ENCODE measurements at regions not wholly inside any gene's neighbourhood (a gene's known extent, or its start where the extent isn't known, plus 50 kb on each side); places are given as distances from the start of the nearest gene placed in this dataset.

GRCh38 chr10:124242791-124243190 lies 149.4 kb upstream of the CHST15 start:
- ChIA-PET CTCF (no interaction called here), POLR2A (no interaction called here)
- no peaks in the 10 kb centered on the region for H3K9me3 ChIP-seq (ENCODE audit: control insufficient read depth, insufficient read depth, low read depth, low read length)
- no peak overlapping the region for H3K4me3 ChIP-seq (ENCODE audit: low read depth, low read length)
- no peaks in the 10 kb centered on the region; the same call in 1 of the 2 replicates for H3K4me1 ChIP-seq (ENCODE audit: control insufficient read depth, insufficient read depth, low read length)
- no peaks in the 10 kb centered on the region for H3K36me3 ChIP-seq (ENCODE audit: control insufficient read depth in 2 of 2, insufficient read depth in 1 of 2, low read length in 2 of 2)
- TF ChIP-seq ZNF639 (tag by site-specific recombination; IDR thresholded peaks at IDR 0.05) (no peak), GLI2 (tag by site-specific recombination; IDR thresholded peaks at IDR 0.05; ENCODE audit: borderline replicate concordance, low read depth) (no peak), ZFP37 (tag by site-specific recombination; IDR thresholded peaks at IDR 0.05) (no peak), ZNF513 (tag by site-specific recombination; IDR thresholded peaks at IDR 0.05) (no peak), ZNF292 (tag by site-specific recombination; IDR thresholded peaks at IDR 0.05; ENCODE audit: borderline replicate concordance, low read depth) (no peak), PRDM4 (tag by site-specific recombination; IDR thresholded peaks at IDR 0.05) (no peak), ZNF391 (tag by site-specific recombination; IDR thresholded peaks at IDR 0.05; ENCODE audit: borderline replicate concordance, low read depth) (no peak), ZNF169 (tag by site-specific recombination; IDR thresholded peaks at IDR 0.05) (no peak)
- no peak overlapping the region for H3K27ac ChIP-seq (ENCODE audit: extremely low read depth, low read depth, low read length)

GRCh38 chr10:124242365-124242764 lies 149.0 kb upstream of the CHST15 start:
- Histone ChIP-seq H3K4me1 (ENCODE audit: control insufficient read depth, insufficient read depth, low read length) (no peaks in the 10 kb centered on the region; the same call in 1 of the 2 replicates), H3K9me3 (ENCODE audit: control insufficient read depth, insufficient read depth, low read depth, low read length) (no peaks in the 10 kb centered on the region), H3K27ac (ENCODE audit: extremely low read depth, low read depth, low read length) (no peak overlapping the region), H3K4me3 (ENCODE audit: low read depth, low read length) (no peak overlapping the region), H3K36me3 (ENCODE audit: control insufficient read depth in 2 of 2, insufficient read depth in 1 of 2, low read length in 2 of 2) (no peaks in the 10 kb centered on the region)
- POLR2A ChIA-PET = no interaction called here
- CTCF ChIA-PET = no interaction called here
- TF ChIP-seq ZBTB7A (tag by site-specific recombination; IDR thresholded peaks at IDR 0.05; ENCODE audit: low read depth) (no peak), PBX3 (CRISPR knock-in tag; IDR thresholded peaks at IDR 0.05) (no peak), BCL11A (tag by site-specific recombination; IDR thresholded peaks at IDR 0.05; ENCODE audit: low read depth) (no peak), YY2 (tag by site-specific recombination; IDR thresholded peaks at IDR 0.05) (no peak), ZNF561 (tag by site-specific recombination; IDR thresholded peaks at IDR 0.05; ENCODE audit: borderline replicate concordance) (no peak), CTCF (tag by site-specific recombination; IDR thresholded peaks at IDR 0.05) (no peak), ZNF449 (tag by site-specific recombination; IDR thresholded peaks at IDR 0.05) (no peak), ZNF585B (tag by site-specific recombination; IDR thresholded peaks at IDR 0.05) (no peak), ZNF600 (tag by site-specific recombination; IDR thresholded peaks at IDR 0.05) (no peak), ZNF701 (tag by site-specific recombination; IDR thresholded peaks at IDR 0.05) (no peak), ZNF366 (tag by site-specific recombination; conservative IDR thresholded peaks at IDR 0.05) (no peak), ZBTB26 (tag by site-specific recombination; optimal IDR thresholded peaks at IDR 0.05) (no peak), ZBTB6 (tag by site-specific recombination; IDR thresholded peaks at IDR 0.05) (no peak), ZNF324 (tag by site-specific recombination; IDR thresholded peaks at IDR 0.05) (no peak), GLI4 (tag by site-specific recombination; IDR thresholded peaks at IDR 0.05) (no peak)

Measured in HEK293 (cell line).